Left ventricle myocardium inferior (tissue), 1 donor: ENCODE measurements at regions not wholly inside any gene's neighbourhood (a gene's known extent, or its start where the extent isn't known, plus 50 kb on each side); places are given as distances from the start of the nearest gene placed in this dataset.

ENCODE experiments used
- DNase-seq: peaks from one replicate; pipeline ENCODE4 v3.0.0-alpha.2; 2020
- H3K27ac ChIP-seq: fragments of 200-600 bp; replicated peaks from 2 replicates; pipeline ENCODE4 v1.8.0; 2021
- H3K27me3 ChIP-seq: fragments of 200-600 bp; 2 replicates; pipeline ENCODE4 v1.8.0; 2021; ENCODE audit warnings: low read depth
- H3K36me3 ChIP-seq: fragments of 200-600 bp; 2 replicates; pipeline ENCODE4 v1.8.0; 2021
- H3K4me1 ChIP-seq: fragments of 200-600 bp; 2 replicates; pipeline ENCODE4 v1.8.0; 2021
- H3K4me3 ChIP-seq: fragments of 200-600 bp; 2 replicates; pipeline ENCODE4 v1.8.0; 2021; ENCODE audit warnings: mild to moderate bottlenecking, moderate library complexity
- H3K9me3 ChIP-seq: fragments of 200-600 bp; replicated peaks from 2 replicates; pipeline ENCODE4 v1.8.0; 2021
- intact Hi-C: fragments of 100-400 bp; cut with micrococcal nuclease; formaldehyde crosslinking; loops from one replicate; pipeline ENCODE4 v1.11.0; 2022
- TF ChIP-seq, protein P1 (sequence below): fragments of 200-600 bp; IDR thresholded peaks from 2 replicates; pipeline ENCODE4 v1.8.0; 2021; ENCODE audit warnings: antibody characterized with exemption, mild to moderate bottlenecking, borderline replicate concordance
- donor health status: DM: no; HTN: yes; CAD: no; lungs with severe emphysema.

DNA sequence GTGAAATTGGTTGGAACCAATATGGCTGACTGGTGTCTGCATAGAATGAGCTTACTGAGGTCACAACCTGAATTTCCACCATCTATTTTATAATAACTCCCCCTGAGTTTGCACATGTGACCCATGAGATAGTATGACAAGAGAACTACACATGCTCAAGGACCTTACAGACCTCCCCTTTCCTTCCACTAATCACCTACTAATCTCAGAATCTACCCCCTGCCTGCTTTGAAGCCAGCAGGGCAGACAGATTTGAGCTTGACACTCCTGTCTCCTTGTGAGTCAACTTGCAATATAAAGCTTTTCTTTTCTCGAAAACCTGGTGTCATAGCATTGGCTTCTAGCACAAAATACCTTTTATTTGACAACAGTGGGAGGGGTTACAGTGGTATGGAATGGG, 248.4 kb downstream of the RFC3 start:
- no peak for DNase-seq
- Histone ChIP-seq H3K9me3 (no peaks in the 10 kb centered on the region), H3K36me3 (no peaks in the 10 kb centered on the region), H3K4me3 (no peak overlapping the region), H3K27ac (no peak overlapping the region), H3K27me3 (no peaks in the 10 kb centered on the region), H3K4me1 (no peaks in the 10 kb centered on the region)
- intact Hi-C loops, result no loop called here
- TF ChIP-seq, protein P1, sequence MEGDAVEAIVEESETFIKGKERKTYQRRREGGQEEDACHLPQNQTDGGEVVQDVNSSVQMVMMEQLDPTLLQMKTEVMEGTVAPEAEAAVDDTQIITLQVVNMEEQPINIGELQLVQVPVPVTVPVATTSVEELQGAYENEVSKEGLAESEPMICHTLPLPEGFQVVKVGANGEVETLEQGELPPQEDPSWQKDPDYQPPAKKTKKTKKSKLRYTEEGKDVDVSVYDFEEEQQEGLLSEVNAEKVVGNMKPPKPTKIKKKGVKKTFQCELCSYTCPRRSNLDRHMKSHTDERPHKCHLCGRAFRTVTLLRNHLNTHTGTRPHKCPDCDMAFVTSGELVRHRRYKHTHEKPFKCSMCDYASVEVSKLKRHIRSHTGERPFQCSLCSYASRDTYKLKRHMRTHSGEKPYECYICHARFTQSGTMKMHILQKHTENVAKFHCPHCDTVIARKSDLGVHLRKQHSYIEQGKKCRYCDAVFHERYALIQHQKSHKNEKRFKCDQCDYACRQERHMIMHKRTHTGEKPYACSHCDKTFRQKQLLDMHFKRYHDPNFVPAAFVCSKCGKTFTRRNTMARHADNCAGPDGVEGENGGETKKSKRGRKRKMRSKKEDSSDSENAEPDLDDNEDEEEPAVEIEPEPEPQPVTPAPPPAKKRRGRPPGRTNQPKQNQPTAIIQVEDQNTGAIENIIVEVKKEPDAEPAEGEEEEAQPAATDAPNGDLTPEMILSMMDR, result no peak

DNA sequence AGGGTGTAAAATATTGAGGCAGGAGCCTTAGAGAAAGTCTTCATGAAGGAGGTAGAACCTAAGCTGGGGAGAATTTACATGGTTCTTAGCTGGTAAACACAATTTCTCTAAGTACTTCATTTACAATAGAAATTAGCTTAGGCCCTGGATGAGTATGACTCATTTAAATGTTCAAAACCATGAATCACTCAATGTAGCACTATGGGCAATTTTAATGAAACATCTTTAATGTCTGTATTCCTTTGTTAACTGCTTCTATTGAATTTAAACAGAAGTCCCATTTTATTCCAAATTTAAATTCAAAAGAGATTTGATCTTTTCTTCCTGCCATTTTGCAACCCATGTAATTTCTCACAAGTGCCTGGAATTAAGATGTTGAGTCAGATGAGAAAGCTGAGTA, 252.1 kb downstream of the RFC3 start:
- peaks cover 19% of the 10 kb centered on the region for H3K9me3 ChIP-seq
- intact Hi-C loops, result no loop called here
- no peak overlapping the region for H3K4me3 ChIP-seq
- TF ChIP-seq, protein P1, result no peak
- H3K27ac ChIP-seq, result no peak overlapping the region
- no peaks in the 10 kb centered on the region for H3K36me3 ChIP-seq
- DNase-seq, result no peak
- no peaks in the 10 kb centered on the region for H3K27me3 ChIP-seq
- no peaks in the 10 kb centered on the region for H3K4me1 ChIP-seq

DNA sequence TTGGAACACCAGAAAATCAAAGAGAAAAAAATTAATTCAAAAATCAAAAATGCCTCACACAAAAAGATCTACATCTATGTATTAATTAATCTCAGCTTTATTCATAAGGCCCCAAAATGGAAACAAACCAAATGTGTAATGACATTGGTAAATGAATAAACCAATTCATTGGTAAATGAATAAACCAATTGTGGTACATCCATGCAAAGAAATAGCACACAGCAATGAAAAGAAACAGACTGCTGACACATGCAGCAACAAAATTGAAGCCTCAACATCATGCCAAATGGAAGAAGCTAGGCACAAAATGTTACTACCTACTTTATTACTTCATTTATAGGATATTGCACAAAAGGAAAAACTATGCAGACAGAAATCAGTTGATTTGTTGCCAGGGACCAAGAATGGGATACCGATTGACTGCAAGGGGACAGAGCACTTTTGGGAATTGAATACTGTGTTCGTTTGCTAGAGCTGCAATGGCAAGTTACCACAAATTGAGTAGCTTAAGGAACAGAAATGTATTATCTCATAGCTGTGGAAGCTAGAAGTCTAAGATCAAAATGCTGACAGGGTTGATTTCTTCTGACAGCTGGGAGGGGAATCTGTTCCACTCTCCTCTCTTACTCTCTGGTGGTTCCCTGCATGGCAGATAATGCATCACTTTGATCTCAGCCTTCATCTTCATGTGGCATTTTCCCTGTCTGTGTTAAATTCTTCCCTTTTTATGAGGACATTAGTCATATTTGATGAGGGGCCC, 252.8 kb downstream of the RFC3 start:
- H3K4me1 ChIP-seq, result no peaks in the 10 kb centered on the region
- TF ChIP-seq, protein P1, result no peak

DNA sequence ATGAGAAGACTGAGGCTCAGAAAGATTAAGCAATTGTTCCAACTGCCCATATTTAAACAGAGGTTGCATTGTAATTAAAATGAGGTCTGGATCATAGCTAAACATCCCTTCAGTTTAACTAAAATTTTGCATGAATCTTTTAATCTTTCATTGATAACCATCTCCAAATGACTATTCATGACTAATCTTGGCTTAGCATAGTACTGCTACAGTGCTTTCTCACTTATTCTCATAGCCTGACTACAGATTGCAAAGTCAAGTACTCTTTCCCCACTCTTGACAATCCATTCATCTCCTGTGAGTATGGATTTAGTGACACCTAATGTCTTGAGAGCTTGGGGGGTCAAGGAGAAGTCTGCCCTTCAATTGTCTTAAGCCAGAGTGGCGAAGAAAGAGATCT, 258.4 kb downstream of the RFC3 start:
- Histone ChIP-seq H3K9me3 (peaks cover 19% of the 10 kb centered on the region), H3K4me1 (peaks cover 6% of the 10 kb centered on the region), H3K36me3 (no peaks in the 10 kb centered on the region), H3K27me3 (no peaks in the 10 kb centered on the region), H3K27ac (no peak overlapping the region), H3K4me3 (no peak overlapping the region)
- TF ChIP-seq, protein P1, result no peak
- intact Hi-C loops, result no loop called here
- DNase-seq, result no peak

More for the DNA sequence above, 252.8 kb downstream of the RFC3 start:
- intact Hi-C loops, result no loop called here
- Histone ChIP-seq H3K27ac (no peak overlapping the region), H3K36me3 (no peaks in the 10 kb centered on the region), H3K4me3 (no peak overlapping the region), H3K9me3 (peaks cover 19% of the 10 kb centered on the region), H3K27me3 (no peaks in the 10 kb centered on the region)
- no peak for DNase-seq

DNA sequence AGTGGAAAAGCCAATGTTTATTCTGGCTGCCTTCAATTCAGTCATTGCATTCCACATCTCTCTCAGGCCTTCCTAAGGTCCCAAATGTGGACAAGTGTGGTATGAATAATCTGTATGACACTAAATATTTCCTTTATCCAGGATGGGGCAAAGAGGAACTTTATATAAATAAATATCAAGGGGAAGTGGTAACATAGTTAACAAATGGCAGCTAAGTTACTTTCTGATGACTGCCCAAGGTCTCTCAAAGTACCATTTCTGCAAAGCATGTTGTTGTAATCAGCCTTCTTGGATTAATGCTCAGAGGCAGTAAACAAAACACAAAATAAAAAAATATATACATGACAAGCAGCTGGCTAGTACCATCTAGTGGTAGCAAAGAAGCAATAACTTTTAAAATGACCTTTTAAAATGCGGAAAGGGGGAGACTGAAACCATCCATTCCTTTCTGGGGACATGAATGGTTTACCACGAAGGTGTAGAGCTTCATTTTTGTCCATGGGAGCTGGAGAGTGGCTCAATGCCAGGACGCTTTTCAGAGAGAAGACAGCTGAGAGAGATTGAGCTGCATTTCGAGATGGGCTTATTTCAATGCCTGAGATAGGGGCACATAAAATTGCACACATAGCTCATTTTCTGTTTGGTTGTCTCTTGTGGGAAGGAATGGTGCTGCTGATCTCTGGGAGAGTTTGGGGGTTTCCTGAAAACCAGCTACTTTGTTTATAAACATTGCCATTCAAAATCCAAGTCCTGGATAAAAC, 259.2 kb downstream of the RFC3 start:
- Histone ChIP-seq H3K4me3 (no peak overlapping the region), H3K36me3 (no peaks in the 10 kb centered on the region), H3K9me3 (peaks cover 19% of the 10 kb centered on the region), H3K27ac (no peak overlapping the region), H3K27me3 (no peaks in the 10 kb centered on the region), H3K4me1 (peaks cover 6% of the 10 kb centered on the region)
- intact Hi-C loops, result no loop called here
- TF ChIP-seq, protein P1, result peak; percentile 74
- DNase-seq, result no peak
